Activated CD8-positive, alpha-beta T cell treated with anti-CD3 and anti-CD28 coated beads for 36 hours (primary cell): ENCODE measurements at regions not wholly inside any gene's neighbourhood (a gene's known extent, or its start where the extent isn't known, plus 50 kb on each side); places are given as distances from the start of the nearest gene placed in this dataset.
"Not testable (repeated sequence)": the region's sequence is repeated elsewhere in the genome, so short reads cannot be mapped to it uniquely, and the experiment has no call there.

ENCODE experiments used
- ATAC-seq: fragments of 200-7000 bp; cut with Tn5 transposase; one replicate; pipeline ENCODE4 v1.10.0; 2021; ENCODE audit warnings: mild to moderate bottlenecking, moderate library complexity
- CTCF ChIA-PET: fragments of 350-600 bp; sonication (Branson Sonifier 250); formaldehyde crosslinking; loops from one replicate; lab custom pipeline; 2021; ENCODE audit warnings: antibody characterized with exemption; lab: Charles Lee
- POLR2A ChIA-PET: fragments of 350-600 bp; sonication (Branson Sonifier 250); formaldehyde crosslinking; loops from one replicate; lab custom pipeline; 2021; ENCODE audit warnings: antibody characterized with exemption; lab: Charles Lee
- DNase-seq: peaks from one replicate; pipeline ENCODE4 v3.0.0-alpha.2; 2020
- H3K27ac Mint-ChIP-seq: one replicate; pipeline ENCODE4 v1.8.0; 2021; ENCODE audit warnings: mild to moderate bottlenecking, mixed read lengths
- H3K27me3 Mint-ChIP-seq: one replicate; pipeline ENCODE4 v1.8.0; 2021; ENCODE audit warnings: mixed read lengths
- H3K36me3 Mint-ChIP-seq: one replicate; pipeline ENCODE4 v1.8.0; 2021; ENCODE audit warnings: low read depth, mixed read lengths
- H3K4me1 Mint-ChIP-seq: one replicate; pipeline ENCODE4 v1.8.0; 2021; ENCODE audit warnings: low read depth, mixed read lengths
- H3K4me3 Mint-ChIP-seq: one replicate; pipeline ENCODE4 v1.8.0; 2021; ENCODE audit warnings: mild to moderate bottlenecking, moderate library complexity, mixed read lengths
- H3K9me3 Mint-ChIP-seq: one replicate; pipeline ENCODE4 v1.8.0; 2021; ENCODE audit warnings: mixed read lengths
- CTCF ChIP-seq: fragments of 200-600 bp; IDR thresholded peaks from one replicate; pipeline ENCODE4 v1.8.0; 2022; ENCODE audit warnings: antibody characterized with exemption, mild to moderate bottlenecking
- intact Hi-C: fragments of 100-400 bp; cut with micrococcal nuclease; formaldehyde crosslinking; loops from one replicate; pipeline ENCODE4 v1.10.0; 2022

- Mint-ChIP-seq H3K9me3 (no peaks in the 10 kb centered on the region), H3K4me1 (no peaks in the 10 kb centered on the region), H3K4me3 (no peak overlapping the region), H3K27me3 (peaks cover 14% of the 10 kb centered on the region), H3K36me3 (no peaks in the 10 kb centered on the region), H3K27ac (no peak overlapping the region)
- ChIA-PET CTCF (no interaction called here), POLR2A (no interaction called here)
- no peak for DNase-seq
- intact Hi-C loops, result no loop called here
- ATAC-seq, result no peak
- no peak for TF ChIP-seq CTCF
Observed at GRCh38 chr7:29626730-29627129, 63.1 kb downstream of the PRR15 start.

- H3K36me3 Mint-ChIP-seq, result no peaks in the 10 kb centered on the region
- DNase-seq (no peak), ATAC-seq (no peak)
- H3K27me3 Mint-ChIP-seq, result peaks cover 14% of the 10 kb centered on the region
- no peak overlapping the region for H3K4me3 Mint-ChIP-seq
- no peak for TF ChIP-seq CTCF
- intact Hi-C loops, result no loop called here
- no peak overlapping the region for H3K27ac Mint-ChIP-seq
- H3K9me3 Mint-ChIP-seq, result no peaks in the 10 kb centered on the region
- ChIA-PET CTCF (no interaction called here), POLR2A (no interaction called here)
- no peaks in the 10 kb centered on the region for H3K4me1 Mint-ChIP-seq
Observed at GRCh38 chr7:29627631-29628030, 64.0 kb downstream of the PRR15 start.

GRCh38 chr7:29629507-29629906 is 65.9 kb downstream of the PRR15 start:
- ATAC-seq, result no peak
- Mint-ChIP-seq H3K9me3 (no peaks in the 10 kb centered on the region), H3K27ac (no peak overlapping the region), H3K4me1 (no peaks in the 10 kb centered on the region), H3K27me3 (peaks cover 10% of the 10 kb centered on the region), H3K36me3 (no peaks in the 10 kb centered on the region), H3K4me3 (no peak overlapping the region)
- no peak for TF ChIP-seq CTCF
- CTCF ChIA-PET, result no interaction called here
- POLR2A ChIA-PET, result no interaction called here
- intact Hi-C loops, result no loop called here
- no peak for DNase-seq

GRCh38 chr7:29635067-29636008 is 71.7 kb downstream of the PRR15 start:
- ATAC-seq, H3K36me3 Mint-ChIP-seq, intact Hi-C loops, POLR2A ChIA-PET, H3K27ac Mint-ChIP-seq, H3K4me3 Mint-ChIP-seq, H3K9me3 Mint-ChIP-seq, H3K4me1 Mint-ChIP-seq, H3K27me3 Mint-ChIP-seq, DNase-seq: not testable (repeated sequence)
- CTCF ChIA-PET, result interaction anchor here (1.6 to 3.0 kb wide), 2 partner anchors 286 to 426 kb away, joined by 4 to 18 read pairs; no protein-coding TSS in a partner anchor
- TF ChIP-seq CTCF, result peak; percentile 44

GRCh38 chr7:29636009-29636351 is 72.3 kb downstream of the PRR15 start:
- TF ChIP-seq CTCF, result no peak
- POLR2A ChIA-PET, result no interaction called here
- no peaks in the 10 kb centered on the region for H3K27me3 Mint-ChIP-seq
- DNase-seq (no peak), ATAC-seq (no peak)
- H3K4me1 Mint-ChIP-seq, result no peaks in the 10 kb centered on the region
- H3K4me3 Mint-ChIP-seq, result no peak overlapping the region
- no peaks in the 10 kb centered on the region for H3K36me3 Mint-ChIP-seq
- intact Hi-C loops, result no loop called here
- CTCF ChIA-PET, result interaction anchor here (1.6 to 3.0 kb wide), 2 partner anchors 286 to 425 kb away, joined by 4 to 18 read pairs; no protein-coding TSS in a partner anchor
- H3K9me3 Mint-ChIP-seq, result no peaks in the 10 kb centered on the region
- H3K27ac Mint-ChIP-seq, result no peak overlapping the region
